ENCODE measurements at regions not wholly inside any gene's neighbourhood (a gene's known extent, or its start where the extent isn't known, plus 50 kb on each side); places are given as distances from the start of the nearest gene placed in this dataset.

DNA sequence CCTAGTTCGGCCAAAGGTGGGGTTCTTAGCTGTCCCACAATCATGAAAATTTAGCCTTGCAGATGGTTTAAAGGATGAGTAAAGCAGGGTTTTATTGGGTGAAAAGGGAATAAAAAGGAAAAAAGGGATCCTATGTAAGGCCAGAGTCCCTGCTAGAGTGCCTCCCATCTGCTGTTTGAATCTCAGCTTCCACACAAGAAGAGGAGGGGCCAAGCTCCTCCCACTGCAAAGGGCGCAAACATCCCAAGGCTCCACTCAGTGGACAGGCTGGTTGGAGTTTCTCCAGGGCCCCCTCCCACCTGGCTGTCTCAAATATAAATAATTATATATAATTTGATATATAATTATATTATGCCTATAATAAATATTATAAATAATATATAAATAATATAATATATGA, 1272.1 kb upstream of the PCDH20 start:
- no peaks in the 10 kb centered on the region for H3K79me2 ChIP-seq (ENCODE audit: control insufficient read depth, insufficient read depth, low read length)
- no peaks in the 10 kb centered on the region for H3K36me3 ChIP-seq (ENCODE audit: control insufficient read depth in 2 of 2, insufficient read depth in 2 of 2, low read length in 1 of 2)
- H3K9ac ChIP-seq (ENCODE audit: control insufficient read depth, insufficient read depth, low read length), result no peak overlapping the region
- no TSS peak for BruUV-seq (replicated peaks)
- DNase-seq (ENCODE audit: low read depth, low spot score), result no peak
- H4K20me1 ChIP-seq (ENCODE audit: control insufficient read depth, insufficient read depth), result no peaks in the 10 kb centered on the region
- in situ Hi-C loops (cut with MboI) (no loop called here), intact Hi-C loops (cut with micrococcal nuclease; ENCODE audit: unreplicated experiment) (no loop called here)
- ChIA-PET RAD21 (ENCODE audit: unreplicated experiment) (no interaction called here), CTCF (no interaction called here), POLR2A (interaction anchor here (0.6 kb wide), 1 partner anchor 217 kb away, joined by 3 read pairs; no protein-coding TSS in a partner anchor), SMC1A (ENCODE audit: uncharacterized antibody, unreplicated experiment) (no interaction called here)
- no peak for ATAC-seq
- H3K4me1 ChIP-seq (ENCODE audit: control insufficient read depth, insufficient read depth, low read length), result no peaks in the 10 kb centered on the region
- H3K4me3 ChIP-seq, result no peak overlapping the region
- WGBS (ENCODE audit: insufficient coverage, insufficient replicate concordance, low lambda C conversion rate, missing lambda C conversion rate), result 74% methylated on average over 2 of the region's 2 CpGs
- no peaks in the 10 kb centered on the region for H3K9me3 ChIP-seq (replicated peaks; ENCODE audit: control insufficient read depth, insufficient read depth, low read length)
- no peaks in the 10 kb centered on the region for H3K27me3 ChIP-seq (replicated peaks in 1 of 2; ENCODE audit: control insufficient read depth in 2 of 2, insufficient read depth in 2 of 2, low read length in 1 of 2)
- no peak for FAIRE-seq
- TF ChIP-seq YBX1 (IDR thresholded peaks at IDR 0.05), result no peak
- no peak overlapping the region for H3K27ac ChIP-seq (ENCODE audit: control insufficient read depth, insufficient read depth)
- no peak overlapping the region for H3K4me2 ChIP-seq (ENCODE audit: control insufficient read depth, insufficient read depth)
- H2AFZ ChIP-seq (ENCODE audit: control insufficient read depth, low read depth, low read length), result no peak overlapping the region

- no peak for ATAC-seq
- no TSS peak for BruUV-seq (replicated peaks)
- no peak for TF ChIP-seq IRF3 (IDR thresholded peaks at IDR 0.05)
- TF ChIP-seq LARP7 (IDR thresholded peaks at IDR 0.05), result no peak
- TF ChIP-seq RFX5 (IDR thresholded peaks at IDR 0.05; ENCODE audit: low read depth, low read length), result no peak
- no peak for TF ChIP-seq ZNF207 (IDR thresholded peaks at IDR 0.05; ENCODE audit: borderline replicate concordance)
- TF ChIP-seq, protein P1, sequence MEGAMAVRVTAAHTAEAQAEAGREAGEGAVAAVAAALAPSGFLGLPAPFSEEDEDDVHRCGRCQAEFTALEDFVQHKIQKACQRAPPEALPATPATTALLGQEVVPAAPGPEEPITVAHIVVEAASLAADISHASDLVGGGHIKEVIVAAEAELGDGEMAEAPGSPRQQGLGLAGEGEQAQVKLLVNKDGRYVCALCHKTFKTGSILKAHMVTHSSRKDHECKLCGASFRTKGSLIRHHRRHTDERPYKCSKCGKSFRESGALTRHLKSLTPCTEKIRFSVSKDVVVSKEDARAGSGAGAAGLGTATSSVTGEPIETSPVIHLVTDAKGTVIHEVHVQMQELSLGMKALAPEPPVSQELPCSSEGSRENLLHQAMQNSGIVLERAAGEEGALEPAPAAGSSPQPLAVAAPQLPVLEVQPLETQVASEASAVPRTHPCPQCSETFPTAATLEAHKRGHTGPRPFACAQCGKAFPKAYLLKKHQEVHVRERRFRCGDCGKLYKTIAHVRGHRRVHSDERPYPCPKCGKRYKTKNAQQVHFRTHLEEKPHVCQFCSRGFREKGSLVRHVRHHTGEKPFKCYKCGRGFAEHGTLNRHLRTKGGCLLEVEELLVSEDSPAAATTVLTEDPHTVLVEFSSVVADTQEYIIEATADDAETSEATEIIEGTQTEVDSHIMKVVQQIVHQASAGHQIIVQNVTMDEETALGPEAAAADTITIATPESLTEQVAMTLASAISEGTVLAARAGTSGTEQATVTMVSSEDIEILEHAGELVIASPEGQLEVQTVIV (IDR thresholded peaks at IDR 0.05; ENCODE audit: borderline replicate concordance, partially characterized antibody), result no peak
- TF ChIP-seq EZH2 (IDR thresholded peaks at IDR 0.05; ENCODE audit: borderline replicate concordance, control insufficient read depth, low read depth, low read length), result no peak
- no peak for TF ChIP-seq EP300 (IDR thresholded peaks at IDR 0.05; ENCODE audit: borderline replicate concordance in 1 of 2, control insufficient read depth in 1 of 2, low read depth in 2 of 2, low read length in 2 of 2)
- TF ChIP-seq ATF3 (IDR thresholded peaks at IDR 0.05; ENCODE audit: borderline replicate concordance, extremely low read depth, low read depth, low read length), result no peak
Observed at GRCh38 chr13:62684359-62684758, 1268.7 kb upstream of the PCDH20 start.

More at GRCh38 chr13:62684359-62684758, 1268.7 kb upstream of the PCDH20 start:
- H3K36me3 ChIP-seq (ENCODE audit: control insufficient read depth in 2 of 2, insufficient read depth in 2 of 2, low read length in 1 of 2), result no peaks in the 10 kb centered on the region
- in situ Hi-C loops (cut with MboI), result no loop called here
- no peak overlapping the region for H3K9ac ChIP-seq (ENCODE audit: control insufficient read depth, insufficient read depth, low read length)
- ChIA-PET SMC1A (ENCODE audit: uncharacterized antibody, unreplicated experiment) (interaction anchor here (1.1 kb wide), 1 partner anchor 9 kb away, joined by 3 read pairs; no protein-coding TSS in a partner anchor), POLR2A (no interaction called here), CTCF (interaction anchor here (1.2 kb wide), 1 partner anchor 9 kb away, joined by 5 read pairs; no protein-coding TSS in a partner anchor), RAD21 (ENCODE audit: unreplicated experiment) (no interaction called here)
- H3K79me2 ChIP-seq (ENCODE audit: control insufficient read depth, insufficient read depth, low read length), result no peaks in the 10 kb centered on the region
- no peaks in the 10 kb centered on the region; a peak in 1 of 4 replicates for H3K27me3 ChIP-seq (replicated peaks in 1 of 2; ENCODE audit: control insufficient read depth in 2 of 2, insufficient read depth in 2 of 2, low read length in 1 of 2)
- H4K20me1 ChIP-seq (ENCODE audit: control insufficient read depth, insufficient read depth), result no peaks in the 10 kb centered on the region
- no peak overlapping the region for H3K4me3 ChIP-seq
- H2AFZ ChIP-seq (ENCODE audit: control insufficient read depth, low read depth, low read length), result no peak overlapping the region
- intact Hi-C loops (cut with micrococcal nuclease; ENCODE audit: unreplicated experiment), result no loop called here
- no peak overlapping the region for H3K4me2 ChIP-seq (ENCODE audit: control insufficient read depth, insufficient read depth)
- no peaks in the 10 kb centered on the region for H3K9me3 ChIP-seq (replicated peaks; ENCODE audit: control insufficient read depth, insufficient read depth, low read length)
- 56% methylated on average over 2 of the region's 2 CpGs for WGBS (ENCODE audit: insufficient coverage, insufficient replicate concordance, low lambda C conversion rate, missing lambda C conversion rate)
- no peak for FAIRE-seq
- no peaks in the 10 kb centered on the region for H3K4me1 ChIP-seq (ENCODE audit: control insufficient read depth, insufficient read depth, low read length)
- H3K27ac ChIP-seq (ENCODE audit: control insufficient read depth, insufficient read depth), result no peak overlapping the region
- no peak for DNase-seq (ENCODE audit: low read depth, low spot score)
